Activated B cell treated with CpG ODN at 0.5 μM for 24 hours (primary cell): ENCODE measurements at regions not wholly inside any gene's neighbourhood (a gene's known extent, or its start where the extent isn't known, plus 50 kb on each side); places are given as distances from the start of the nearest gene placed in this dataset.

Experiments used
- ATAC-seq: fragments of 200-7000 bp; cut with Tn5 transposase; one replicate; pipeline ENCODE4 v1.10.0; 2021; ENCODE audit warnings: low read depth, mild to moderate bottlenecking, moderate library complexity
- CTCF ChIA-PET: fragments of 350-600 bp; sonication (Branson Sonifier 250); formaldehyde crosslinking; loops from one replicate; lab custom pipeline; 2021; ENCODE audit warnings: antibody characterized with exemption; lab: Charles Lee
- POLR2A ChIA-PET: fragments of 350-600 bp; sonication (Branson Sonifier 250); formaldehyde crosslinking; loops from one replicate; lab custom pipeline; 2021; ENCODE audit warnings: antibody characterized with exemption; lab: Charles Lee
- DNase-seq: peaks from one replicate; pipeline ENCODE4 v3.0.0; 2022
- H3K27ac Mint-ChIP-seq: one replicate; pipeline ENCODE4 v1.8.0; 2020; ENCODE audit warnings: mixed read lengths
- H3K27me3 Mint-ChIP-seq: one replicate; pipeline ENCODE4 v1.8.0; 2021; ENCODE audit warnings: mixed read lengths
- H3K36me3 Mint-ChIP-seq: one replicate; pipeline ENCODE4 v1.8.0; 2021; ENCODE audit warnings: low read depth, mixed read lengths
- H3K4me1 Mint-ChIP-seq: one replicate; pipeline ENCODE4 v1.8.0; 2021; ENCODE audit warnings: mixed read lengths
- H3K4me3 Mint-ChIP-seq: one replicate; pipeline ENCODE4 v1.8.0; 2020; ENCODE audit warnings: mild to moderate bottlenecking, mixed read lengths
- H3K9me3 Mint-ChIP-seq: one replicate; pipeline ENCODE4 v1.8.0; 2020; ENCODE audit warnings: mixed read lengths
- intact Hi-C: fragments of 100-400 bp; cut with micrococcal nuclease; formaldehyde crosslinking; loops from one replicate; pipeline ENCODE4 v1.15.1; 2024
- TF ChIP-seq, protein P1 (sequence below): fragments of 200-600 bp; IDR thresholded peaks from one replicate; pipeline ENCODE4 v1.8.0; 2022; ENCODE audit warnings: antibody characterized with exemption, mild to moderate bottlenecking

DNA sequence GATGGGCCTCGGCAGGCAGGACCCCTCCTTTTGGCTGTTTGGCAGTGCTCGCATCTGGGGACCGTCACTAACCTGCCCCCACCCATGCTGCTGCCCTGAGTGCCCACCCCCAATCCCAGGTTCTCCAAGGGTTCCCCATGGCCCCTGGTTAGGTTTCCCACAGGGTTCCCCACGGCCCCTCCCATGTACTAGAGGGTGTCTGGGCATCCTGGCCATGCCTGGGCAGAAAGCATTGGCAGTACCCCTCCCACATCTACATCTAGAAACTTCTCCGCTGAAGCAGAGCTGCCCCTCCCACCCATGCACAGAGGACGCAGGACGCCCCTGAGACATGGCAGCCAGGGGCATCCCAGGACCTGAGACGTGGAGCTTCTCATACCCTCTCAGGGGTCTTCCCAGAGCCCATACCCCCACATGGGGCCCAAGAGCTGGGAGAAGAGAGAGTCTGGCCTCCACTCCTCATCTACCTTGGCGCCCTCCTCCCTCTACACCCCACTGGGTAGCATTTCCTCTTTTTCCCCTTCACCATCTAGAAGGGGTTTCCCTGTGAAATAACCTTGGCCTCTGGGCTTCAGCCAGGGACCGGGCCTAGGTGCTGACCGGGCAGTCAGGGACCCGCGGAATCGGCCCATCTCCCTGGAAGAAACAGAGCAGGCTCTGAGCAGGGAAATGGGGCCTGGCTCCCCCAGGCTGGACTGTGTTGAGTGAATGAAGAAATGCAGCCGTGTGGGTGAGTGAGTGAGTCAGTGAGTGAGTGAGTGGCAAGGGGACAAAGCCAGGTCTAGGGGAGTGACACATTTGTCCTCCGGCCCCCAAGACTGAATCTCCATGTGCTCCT is 987.3 kb downstream of the BRD1 start:
- no peaks in the 10 kb centered on the region for H3K36me3 Mint-ChIP-seq
- H3K9me3 Mint-ChIP-seq: peaks cover 6% of the 10 kb centered on the region
- no peak overlapping the region for H3K4me3 Mint-ChIP-seq
- H3K4me1 Mint-ChIP-seq: no peaks in the 10 kb centered on the region
- TF ChIP-seq, protein P1, sequence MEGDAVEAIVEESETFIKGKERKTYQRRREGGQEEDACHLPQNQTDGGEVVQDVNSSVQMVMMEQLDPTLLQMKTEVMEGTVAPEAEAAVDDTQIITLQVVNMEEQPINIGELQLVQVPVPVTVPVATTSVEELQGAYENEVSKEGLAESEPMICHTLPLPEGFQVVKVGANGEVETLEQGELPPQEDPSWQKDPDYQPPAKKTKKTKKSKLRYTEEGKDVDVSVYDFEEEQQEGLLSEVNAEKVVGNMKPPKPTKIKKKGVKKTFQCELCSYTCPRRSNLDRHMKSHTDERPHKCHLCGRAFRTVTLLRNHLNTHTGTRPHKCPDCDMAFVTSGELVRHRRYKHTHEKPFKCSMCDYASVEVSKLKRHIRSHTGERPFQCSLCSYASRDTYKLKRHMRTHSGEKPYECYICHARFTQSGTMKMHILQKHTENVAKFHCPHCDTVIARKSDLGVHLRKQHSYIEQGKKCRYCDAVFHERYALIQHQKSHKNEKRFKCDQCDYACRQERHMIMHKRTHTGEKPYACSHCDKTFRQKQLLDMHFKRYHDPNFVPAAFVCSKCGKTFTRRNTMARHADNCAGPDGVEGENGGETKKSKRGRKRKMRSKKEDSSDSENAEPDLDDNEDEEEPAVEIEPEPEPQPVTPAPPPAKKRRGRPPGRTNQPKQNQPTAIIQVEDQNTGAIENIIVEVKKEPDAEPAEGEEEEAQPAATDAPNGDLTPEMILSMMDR: no peak
- no peak overlapping the region for H3K27ac Mint-ChIP-seq
- ChIA-PET CTCF (no interaction called here), POLR2A (no interaction called here)
- ATAC-seq: no peak
- no peak for DNase-seq
- intact Hi-C loops: no loop called here
- no peaks in the 10 kb centered on the region for H3K27me3 Mint-ChIP-seq

- Mint-ChIP-seq H3K4me1 (peaks cover 7% of the 10 kb centered on the region), H3K27me3 (no peaks in the 10 kb centered on the region), H3K4me3 (no peak overlapping the region), H3K27ac (no peak overlapping the region), H3K36me3 (no peaks in the 10 kb centered on the region), H3K9me3 (peaks cover 6% of the 10 kb centered on the region)
- ChIA-PET CTCF (no interaction called here), POLR2A (no interaction called here)
- intact Hi-C loops: no loop called here
- TF ChIP-seq, protein P1: no peak
- DNase-seq (no peak), ATAC-seq (no peak)
Observed at GRCh38 chr22:48838846-48839730, 988.6 kb downstream of the BRD1 start.

GRCh38 chr22:48838376-48838775 is 989.3 kb downstream of the BRD1 start:
- ATAC-seq (no peak), DNase-seq (no peak)
- peaks cover 7% of the 10 kb centered on the region for H3K4me1 Mint-ChIP-seq
- H3K9me3 Mint-ChIP-seq: peaks cover 6% of the 10 kb centered on the region
- H3K4me3 Mint-ChIP-seq: no peak overlapping the region
- ChIA-PET POLR2A (no interaction called here), CTCF (no interaction called here)
- no peak overlapping the region for H3K27ac Mint-ChIP-seq
- no peaks in the 10 kb centered on the region for H3K36me3 Mint-ChIP-seq
- intact Hi-C loops: no loop called here
- no peaks in the 10 kb centered on the region for H3K27me3 Mint-ChIP-seq
- TF ChIP-seq, protein P1: no peak

GRCh38 chr22:48837341-48837935 is 990.2 kb downstream of the BRD1 start:
- intact Hi-C loops: no loop called here
- ChIA-PET POLR2A (no interaction called here), CTCF (no interaction called here)
- DNase-seq (no peak), ATAC-seq (no peak)
- no peaks in the 10 kb centered on the region for H3K27me3 Mint-ChIP-seq
- H3K4me1 Mint-ChIP-seq: peaks cover 7% of the 10 kb centered on the region
- no peak overlapping the region for H3K4me3 Mint-ChIP-seq
- no peaks in the 10 kb centered on the region for H3K36me3 Mint-ChIP-seq
- TF ChIP-seq, protein P1: no peak
- H3K27ac Mint-ChIP-seq: no peak overlapping the region
- peaks cover 10% of the 10 kb centered on the region for H3K9me3 Mint-ChIP-seq
